HEK293 (cell line): ENCODE measurements at regions not wholly inside any gene's neighbourhood (a gene's known extent, or its start where the extent isn't known, plus 50 kb on each side); places are given as distances from the start of the nearest gene placed in this dataset.

Experiments
- FEZF1 ChIP-seq: fragments of 450-650 bp; formaldehyde crosslinking; IDR thresholded peaks from 2 replicates; pipeline ENCODE4 v1.5.1; 2016; ENCODE audit warnings: missing biosample characterization, missing genetic modification characterization
- KLF1 ChIP-seq: fragments of 450-650 bp; formaldehyde crosslinking; IDR thresholded peaks from 2 replicates; pipeline ENCODE4 v1.5.1; 2016; ENCODE audit warnings: missing biosample characterization, missing genetic modification characterization
- KLF16 ChIP-seq: fragments of 450-650 bp; formaldehyde crosslinking; IDR thresholded peaks from 2 replicates; pipeline ENCODE4 v1.5.1; 2017; ENCODE audit warnings: missing biosample characterization, missing genetic modification characterization
- KLF17 ChIP-seq: fragments of 450-650 bp; formaldehyde crosslinking; IDR thresholded peaks from 2 replicates; pipeline ENCODE4 v1.5.1; 2016; ENCODE audit warnings: missing biosample characterization, missing genetic modification characterization
- KLF8 ChIP-seq: fragments of 450-650 bp; formaldehyde crosslinking; IDR thresholded peaks from 2 replicates; pipeline ENCODE4 v1.5.1; 2016; ENCODE audit warnings: missing biosample characterization, missing genetic modification characterization
- REPIN1 ChIP-seq: fragments of 450-650 bp; formaldehyde crosslinking; IDR thresholded peaks from 2 replicates; pipeline ENCODE4 v1.5.1; 2017; ENCODE audit warnings: missing biosample characterization, missing genetic modification characterization, low read depth
- SP3 ChIP-seq: fragments of 450-650 bp; formaldehyde crosslinking; IDR thresholded peaks from 2 replicates; pipeline ENCODE4 v1.5.1; 2016; ENCODE audit warnings: missing biosample characterization, missing genetic modification characterization
- TSHZ1 ChIP-seq: fragments of 450-650 bp; formaldehyde crosslinking; IDR thresholded peaks from 2 replicates; pipeline ENCODE4 v1.5.1; 2016; ENCODE audit warnings: missing biosample characterization, missing genetic modification characterization, borderline replicate concordance
- ZBTB17 ChIP-seq: fragments of 450-650 bp; formaldehyde crosslinking; IDR thresholded peaks from 2 replicates; pipeline ENCODE4 v1.5.1; 2016; ENCODE audit warnings: missing biosample characterization, missing genetic modification characterization
- ZBTB20 ChIP-seq: fragments of 450-650 bp; formaldehyde crosslinking; IDR thresholded peaks from 2 replicates; pipeline ENCODE4 v1.5.1; 2016; ENCODE audit warnings: missing biosample characterization, missing genetic modification characterization
- ZFHX2 ChIP-seq: fragments of 450-650 bp; formaldehyde crosslinking; conservative IDR thresholded peaks from 2 replicates; pipeline ENCODE4 v1.5.1; 2016; ENCODE audit warnings: missing biosample characterization, missing genetic modification characterization
- ZNF10 ChIP-seq: fragments of 450-650 bp; formaldehyde crosslinking; IDR thresholded peaks from 2 replicates; pipeline ENCODE4 v1.5.1; 2017; ENCODE audit warnings: missing biosample characterization, missing genetic modification characterization
- ZNF138 ChIP-seq: fragments of 450-650 bp; formaldehyde crosslinking; IDR thresholded peaks from 2 replicates; pipeline ENCODE4 v1.5.1; 2016; ENCODE audit warnings: missing biosample characterization, missing genetic modification characterization, borderline replicate concordance
- ZNF140 ChIP-seq: fragments of 450-650 bp; formaldehyde crosslinking; IDR thresholded peaks from 2 replicates; pipeline ENCODE4 v1.5.1; 2016; ENCODE audit warnings: missing biosample characterization, missing genetic modification characterization
- ZNF16 ChIP-seq: fragments of 450-650 bp; formaldehyde crosslinking; IDR thresholded peaks from 2 replicates; pipeline ENCODE4 v1.5.1; 2016; ENCODE audit warnings: low read depth, missing biosample characterization, missing genetic modification characterization
- ZNF169 ChIP-seq: fragments of 450-650 bp; formaldehyde crosslinking; IDR thresholded peaks from 2 replicates; pipeline ENCODE4 v1.5.1; 2016; ENCODE audit warnings: missing biosample characterization, missing genetic modification characterization
- ZNF223 ChIP-seq: fragments of 450-650 bp; formaldehyde crosslinking; IDR thresholded peaks from 2 replicates; pipeline ENCODE4 v1.5.1; 2016; ENCODE audit warnings: missing biosample characterization, missing genetic modification characterization
- ZNF324 ChIP-seq: fragments of 450-650 bp; formaldehyde crosslinking; IDR thresholded peaks from 2 replicates; pipeline ENCODE4 v1.5.1; 2016; ENCODE audit warnings: missing biosample characterization, missing genetic modification characterization
- ZNF529 ChIP-seq: fragments of 450-650 bp; formaldehyde crosslinking; IDR thresholded peaks from 2 replicates; pipeline ENCODE4 v1.5.1; 2017; ENCODE audit warnings: missing genetic modification characterization, missing biosample characterization; ENCODE audit not compliant: insufficient replicate concordance
- ZNF596 ChIP-seq: fragments of 450-650 bp; IDR thresholded peaks from 2 replicates; pipeline ENCODE4 v1.5.0; 2018; ENCODE audit warnings: missing biosample characterization, mild to moderate bottlenecking, missing genetic modification characterization, moderate library complexity
- ZNF621 ChIP-seq: fragments of 450-650 bp; formaldehyde crosslinking; IDR thresholded peaks from 2 replicates; pipeline ENCODE4 v1.5.1; 2017; ENCODE audit warnings: missing biosample characterization, missing genetic modification characterization
- ZNF670 ChIP-seq: fragments of 450-650 bp; formaldehyde crosslinking; IDR thresholded peaks from 2 replicates; pipeline ENCODE4 v1.5.1; 2016; ENCODE audit warnings: missing biosample characterization, missing genetic modification characterization, low read depth
- ZNF837 ChIP-seq: fragments of 450-650 bp; formaldehyde crosslinking; IDR thresholded peaks from 2 replicates; pipeline ENCODE4 v1.5.1; 2016; ENCODE audit warnings: missing biosample characterization, missing genetic modification characterization
- TF ChIP-seq, protein P1 (sequence below): fragments of 450-650 bp; formaldehyde crosslinking; IDR thresholded peaks from 2 replicates; pipeline ENCODE4 v1.5.1; 2017; ENCODE audit warnings: missing biosample characterization, missing genetic modification characterization
- TF ChIP-seq, protein P2 (sequence below): fragments of 450-650 bp; formaldehyde crosslinking; IDR thresholded peaks from 2 replicates; pipeline ENCODE4 v1.5.1; 2016; ENCODE audit warnings: missing biosample characterization, missing genetic modification characterization
- TF ChIP-seq, protein P3 (sequence below): fragments of 450-650 bp; IDR thresholded peaks from 2 replicates; pipeline ENCODE4 v1.5.1; 2018; ENCODE audit warnings: missing biosample characterization, mild to moderate bottlenecking, missing genetic modification characterization
- TF ChIP-seq, protein P4 (sequence below): fragments of 450-650 bp; formaldehyde crosslinking; IDR thresholded peaks from 2 replicates; pipeline ENCODE4 v1.5.1; 2016; ENCODE audit warnings: missing biosample characterization, missing genetic modification characterization
- TF ChIP-seq, protein P5 (sequence below): fragments of 450-650 bp; formaldehyde crosslinking; IDR thresholded peaks from 2 replicates; pipeline ENCODE4 v1.5.1; 2016; ENCODE audit warnings: missing biosample characterization, missing genetic modification characterization

- TF ChIP-seq, protein P1, sequence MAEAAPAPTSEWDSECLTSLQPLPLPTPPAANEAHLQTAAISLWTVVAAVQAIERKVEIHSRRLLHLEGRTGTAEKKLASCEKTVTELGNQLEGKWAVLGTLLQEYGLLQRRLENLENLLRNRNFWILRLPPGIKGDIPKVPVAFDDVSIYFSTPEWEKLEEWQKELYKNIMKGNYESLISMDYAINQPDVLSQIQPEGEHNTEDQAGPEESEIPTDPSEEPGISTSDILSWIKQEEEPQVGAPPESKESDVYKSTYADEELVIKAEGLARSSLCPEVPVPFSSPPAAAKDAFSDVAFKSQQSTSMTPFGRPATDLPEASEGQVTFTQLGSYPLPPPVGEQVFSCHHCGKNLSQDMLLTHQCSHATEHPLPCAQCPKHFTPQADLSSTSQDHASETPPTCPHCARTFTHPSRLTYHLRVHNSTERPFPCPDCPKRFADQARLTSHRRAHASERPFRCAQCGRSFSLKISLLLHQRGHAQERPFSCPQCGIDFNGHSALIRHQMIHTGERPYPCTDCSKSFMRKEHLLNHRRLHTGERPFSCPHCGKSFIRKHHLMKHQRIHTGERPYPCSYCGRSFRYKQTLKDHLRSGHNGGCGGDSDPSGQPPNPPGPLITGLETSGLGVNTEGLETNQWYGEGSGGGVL (tag by site-specific recombination) = no peak
- TF ChIP-seq, protein P2, sequence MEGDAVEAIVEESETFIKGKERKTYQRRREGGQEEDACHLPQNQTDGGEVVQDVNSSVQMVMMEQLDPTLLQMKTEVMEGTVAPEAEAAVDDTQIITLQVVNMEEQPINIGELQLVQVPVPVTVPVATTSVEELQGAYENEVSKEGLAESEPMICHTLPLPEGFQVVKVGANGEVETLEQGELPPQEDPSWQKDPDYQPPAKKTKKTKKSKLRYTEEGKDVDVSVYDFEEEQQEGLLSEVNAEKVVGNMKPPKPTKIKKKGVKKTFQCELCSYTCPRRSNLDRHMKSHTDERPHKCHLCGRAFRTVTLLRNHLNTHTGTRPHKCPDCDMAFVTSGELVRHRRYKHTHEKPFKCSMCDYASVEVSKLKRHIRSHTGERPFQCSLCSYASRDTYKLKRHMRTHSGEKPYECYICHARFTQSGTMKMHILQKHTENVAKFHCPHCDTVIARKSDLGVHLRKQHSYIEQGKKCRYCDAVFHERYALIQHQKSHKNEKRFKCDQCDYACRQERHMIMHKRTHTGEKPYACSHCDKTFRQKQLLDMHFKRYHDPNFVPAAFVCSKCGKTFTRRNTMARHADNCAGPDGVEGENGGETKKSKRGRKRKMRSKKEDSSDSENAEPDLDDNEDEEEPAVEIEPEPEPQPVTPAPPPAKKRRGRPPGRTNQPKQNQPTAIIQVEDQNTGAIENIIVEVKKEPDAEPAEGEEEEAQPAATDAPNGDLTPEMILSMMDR = no peak
- TF ChIP-seq TSHZ1 (tag by site-specific recombination) (no peak), ZNF324 (tag by site-specific recombination) (no peak), KLF17 (no peak), REPIN1 (no peak), FEZF1 (tag by site-specific recombination) (no peak), KLF8 (tag by site-specific recombination) (no peak), ZNF670 (tag by site-specific recombination) (no peak), SP3 (tag by site-specific recombination) (no peak), ZNF621 (tag by site-specific recombination) (no peak), KLF16 (tag by site-specific recombination) (no peak), ZFHX2 (tag by site-specific recombination) (no peak), ZNF529 (no peak), ZNF140 (tag by site-specific recombination) (no peak), ZNF596 (tag by site-specific recombination) (peak; percentile 76; the same call in 1 of the 2 replicates), ZBTB17 (tag by site-specific recombination) (no peak), ZNF169 (no peak), ZNF837 (tag by site-specific recombination) (no peak), KLF1 (tag by site-specific recombination) (no peak), ZBTB20 (tag by site-specific recombination) (no peak), ZNF10 (tag by site-specific recombination) (no peak), ZNF223 (tag by site-specific recombination) (0 out of 2 replicates have a peak, but pooled peaks have one; percentile 41), ZNF16 (tag by site-specific recombination) (no peak), ZNF138 (tag by site-specific recombination) (no peak)
- TF ChIP-seq, protein P3, sequence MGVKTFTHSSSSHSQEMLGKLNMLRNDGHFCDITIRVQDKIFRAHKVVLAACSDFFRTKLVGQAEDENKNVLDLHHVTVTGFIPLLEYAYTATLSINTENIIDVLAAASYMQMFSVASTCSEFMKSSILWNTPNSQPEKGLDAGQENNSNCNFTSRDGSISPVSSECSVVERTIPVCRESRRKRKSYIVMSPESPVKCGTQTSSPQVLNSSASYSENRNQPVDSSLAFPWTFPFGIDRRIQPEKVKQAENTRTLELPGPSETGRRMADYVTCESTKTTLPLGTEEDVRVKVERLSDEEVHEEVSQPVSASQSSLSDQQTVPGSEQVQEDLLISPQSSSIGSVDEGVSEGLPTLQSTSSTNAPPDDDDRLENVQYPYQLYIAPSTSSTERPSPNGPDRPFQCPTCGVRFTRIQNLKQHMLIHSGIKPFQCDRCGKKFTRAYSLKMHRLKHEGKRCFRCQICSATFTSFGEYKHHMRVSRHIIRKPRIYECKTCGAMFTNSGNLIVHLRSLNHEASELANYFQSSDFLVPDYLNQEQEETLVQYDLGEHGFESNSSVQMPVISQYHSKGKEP = no peak
- TF ChIP-seq, protein P4, sequence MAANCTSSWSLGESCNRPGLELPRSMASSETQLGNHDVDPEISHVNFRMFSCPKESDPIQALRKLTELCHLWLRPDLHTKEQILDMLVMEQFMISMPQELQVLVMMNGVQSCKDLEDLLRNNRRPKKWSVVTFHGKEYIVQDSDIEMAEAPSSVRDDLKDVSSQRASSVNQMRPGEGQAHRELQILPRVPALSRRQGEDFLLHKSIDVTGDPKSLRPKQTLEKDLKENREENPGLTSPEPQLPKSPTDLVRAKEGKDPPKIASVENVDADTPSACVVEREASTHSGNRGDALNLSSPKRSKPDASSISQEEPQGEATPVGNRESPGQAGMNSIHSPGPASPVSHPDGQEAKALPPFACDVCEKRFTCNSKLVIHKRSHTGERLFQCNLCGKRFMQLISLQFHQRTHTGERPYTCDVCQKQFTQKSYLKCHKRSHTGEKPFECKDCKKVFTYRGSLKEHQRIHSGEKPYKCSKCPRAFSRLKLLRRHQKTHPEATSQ (tag by site-specific recombination) = no peak
- TF ChIP-seq, protein P5, sequence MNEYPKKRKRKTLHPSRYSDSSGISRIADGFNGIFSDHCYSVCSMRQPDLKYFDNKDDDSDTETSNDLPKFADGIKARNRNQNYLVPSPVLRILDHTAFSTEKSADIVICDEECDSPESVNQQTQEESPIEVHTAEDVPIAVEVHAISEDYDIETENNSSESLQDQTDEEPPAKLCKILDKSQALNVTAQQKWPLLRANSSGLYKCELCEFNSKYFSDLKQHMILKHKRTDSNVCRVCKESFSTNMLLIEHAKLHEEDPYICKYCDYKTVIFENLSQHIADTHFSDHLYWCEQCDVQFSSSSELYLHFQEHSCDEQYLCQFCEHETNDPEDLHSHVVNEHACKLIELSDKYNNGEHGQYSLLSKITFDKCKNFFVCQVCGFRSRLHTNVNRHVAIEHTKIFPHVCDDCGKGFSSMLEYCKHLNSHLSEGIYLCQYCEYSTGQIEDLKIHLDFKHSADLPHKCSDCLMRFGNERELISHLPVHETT (tag by site-specific recombination) = no peak
These were observed 205.7 kb downstream of the UACA start (continued) for GRCh38 chr15:70557521-70558258.
